Ascending aorta (tissue), 2 donors: ENCODE measurements at regions not wholly inside any gene's neighbourhood (a gene's known extent, or its start where the extent isn't known, plus 50 kb on each side); places are given as distances from the start of the nearest gene placed in this dataset.

Experiments used
- DNase-seq, 2 donors: peaks; one replicate each; pipeline ENCODE4 v3.0.0-alpha.2; 2019; ENCODE audit warnings: low spot score in 2 of 2
- H3K27ac ChIP-seq, 2 donors: fragments of 200-600 bp; sonication (generic); one replicate each; pipeline ENCODE4 v1.5.1; 2016 to 2017; ENCODE audit warnings: mild to moderate bottlenecking in 1 of 2
- H3K27me3 ChIP-seq: fragments of 200-600 bp; sonication (generic); one replicate; pipeline ENCODE4 v1.5.1; 2017
- H3K36me3 ChIP-seq, 2 donors: fragments of 200-600 bp; sonication (generic); one replicate each; pipeline ENCODE4 v1.5.1; 2016
- H3K4me1 ChIP-seq, 2 donors: fragments of 200-600 bp; sonication (generic); one replicate each; pipeline ENCODE4 v1.5.1; 2016 to 2017; ENCODE audit warnings: mild to moderate bottlenecking in 1 of 2
- H3K4me3 ChIP-seq, 2 donors: fragments of 200-600 bp; sonication (generic); one replicate each; pipeline ENCODE4 v1.5.1; 2016 to 2017; ENCODE audit warnings: mild to moderate bottlenecking in 1 of 2
- H3K9me3 ChIP-seq, 2 donors: fragments of 200-600 bp; sonication (generic); one replicate each; pipeline ENCODE4 v1.5.1; 2016
- CTCF ChIP-seq, 3 experiments: fragments of 200-600 bp in 2 of 3; fragments of 450-650 bp in 1 of 3; sonication (generic) in 2 of 3; IDR thresholded peaks; one replicate each; pipeline ENCODE4 v1.5.1; 2016 to 2019; ENCODE audit warnings: antibody characterized with exemption in 3 of 3, mild to moderate bottlenecking in 1 of 3, moderate library complexity in 1 of 3
- intact Hi-C: fragments of 100-400 bp; cut with DNase I; formaldehyde crosslinking; loops from one replicate; pipeline ENCODE4 v1.15.1; 2023

- no peak overlapping the region for H3K4me3 ChIP-seq
- no peaks in the 10 kb centered on the region for H3K36me3 ChIP-seq
- no peaks in the 10 kb centered on the region for H3K4me1 ChIP-seq
- DNase-seq, result no peak
- no peak for TF ChIP-seq CTCF (IDR thresholded peaks at IDR 0.05)
- intact Hi-C loops, result no loop called here
- no peaks in the 10 kb centered on the region for H3K9me3 ChIP-seq
- no peak overlapping the region for H3K27ac ChIP-seq
- H3K27me3 ChIP-seq, result no peaks in the 10 kb centered on the region
Observed at GRCh38 chr10:129187331-129187730, 279.7 kb upstream of the MGMT start.

- H3K27me3 ChIP-seq, result no peaks in the 10 kb centered on the region
- DNase-seq, result no peak
- intact Hi-C loops, result no loop called here
Observed at GRCh38 chr10:129191797-129192196, 275.2 kb upstream of the MGMT start.

GRCh38 chr10:129192344-129193128 lies 274.5 kb upstream of the MGMT start:
- no peak for TF ChIP-seq CTCF (IDR thresholded peaks at IDR 0.05)
- Histone ChIP-seq H3K4me1 (no peaks in the 10 kb centered on the region), H3K27ac (no peak overlapping the region), H3K9me3 (no peaks in the 10 kb centered on the region), H3K4me3 (no peak overlapping the region), H3K36me3 (no peaks in the 10 kb centered on the region), H3K27me3 (no peaks in the 10 kb centered on the region)
- DNase-seq, result peak in 1 of 2 donors; percentile 74
- intact Hi-C loops, result no loop called here

More at GRCh38 chr10:129191797-129192196, 275.2 kb upstream of the MGMT start:
- Histone ChIP-seq H3K36me3 (no peaks in the 10 kb centered on the region), H3K9me3 (no peaks in the 10 kb centered on the region), H3K4me3 (no peak overlapping the region), H3K27ac (no peak overlapping the region), H3K4me1 (no peaks in the 10 kb centered on the region)
- TF ChIP-seq CTCF (IDR thresholded peaks at IDR 0.05), result no peak

GRCh38 chr10:129193148-129193547 lies 273.9 kb upstream of the MGMT start:
- intact Hi-C loops, result no loop called here
- TF ChIP-seq CTCF (IDR thresholded peaks at IDR 0.05), result no peak
- Histone ChIP-seq H3K36me3 (no peaks in the 10 kb centered on the region), H3K27ac (no peak overlapping the region), H3K4me3 (no peak overlapping the region), H3K9me3 (no peaks in the 10 kb centered on the region), H3K4me1 (no peaks in the 10 kb centered on the region), H3K27me3 (no peaks in the 10 kb centered on the region)
- no peak for DNase-seq

GRCh38 chr10:129194181-129194870 lies 272.7 kb upstream of the MGMT start:
- no peaks in the 10 kb centered on the region for H3K36me3 ChIP-seq
- no peaks in the 10 kb centered on the region for H3K27me3 ChIP-seq
- H3K4me1 ChIP-seq, result no peaks in the 10 kb centered on the region
- no peaks in the 10 kb centered on the region for H3K9me3 ChIP-seq
- no peak overlapping the region for H3K27ac ChIP-seq
- no peak overlapping the region for H3K4me3 ChIP-seq
- DNase-seq, result no peak
- no peak for TF ChIP-seq CTCF (IDR thresholded peaks at IDR 0.05)
- intact Hi-C loops, result no loop called here
